GM12878 (cell line): ENCODE measurements at regions not wholly inside any gene's neighbourhood (a gene's known extent, or its start where the extent isn't known, plus 50 kb on each side); places are given as distances from the start of the nearest gene placed in this dataset.
"Not testable (repeated sequence)": the region's sequence is repeated elsewhere in the genome, so short reads cannot be mapped to it uniquely, and the experiment has no call there.

Experiments used
- ATAC-seq: fragments of 200-7000 bp; cut with Tn5 transposase; 3 replicates; pipeline ENCODE4 v1.9.1; 2020; ENCODE audit warnings: mild to moderate bottlenecking, moderate library complexity
- BruUV-seq: library from RNA; stranded (reverse); fragments of 400-500 nt; replicated peaks from 2 replicates; lab custom pipeline; 2021; lab: Mats Ljungman, UMichigan
- CTCF ChIA-PET: fragments of 300-600 bp; sonication (Branson Sonifier 250); formaldehyde crosslinking; extraction: SDS; loops from one replicate; lab custom pipeline; 2021; ENCODE audit warnings: inconsistent platforms; lab: Yijun Ruan, JAX
- POLR2A ChIA-PET: fragments of 350-600 bp; formaldehyde crosslinking; extraction: SDS; loops from one replicate; lab custom pipeline; 2021; ENCODE audit warnings: inconsistent platforms; lab: Charles Lee
- RAD21 ChIA-PET: fragments of 300-600 bp; sonication (Branson Sonifier 250); formaldehyde crosslinking; loops from one replicate; lab custom pipeline; 2023; ENCODE audit warnings: antibody characterized with exemption; ENCODE audit not compliant: unreplicated experiment; lab: Charles Lee
- SMC1A ChIA-PET: fragments of 300-600 bp; sonication (Branson Sonifier 250); formaldehyde crosslinking; loops from one replicate; lab custom pipeline; 2023; ENCODE audit not compliant: unreplicated experiment, uncharacterized antibody; lab: Charles Lee
- DNase-seq: peaks from one replicate; pipeline ENCODE4 v3.0.0-alpha.2; 2011; ENCODE audit warnings: low read depth, low spot score
- FAIRE-seq: peaks from 3 replicates; lab custom pipeline; 2011; peaks lifted over from hg19 to GRCh38; lab: Jason Lieb, UNC
- H2AFZ ChIP-seq: 2 replicates; pipeline ENCODE4 v1.6.0; 2011; ENCODE audit warnings: low read depth, low read length, control low read depth; ENCODE audit not compliant: control insufficient read depth
- H3K27ac ChIP-seq: 2 replicates; pipeline ENCODE4 v1.5.1; 2011; ENCODE audit warnings: control low read depth; ENCODE audit not compliant: control insufficient read depth, insufficient read depth
- H3K27me3 ChIP-seq, 2 experiments: replicated peaks in 1 of 2; 2 replicates each; pipeline versions ENCODE4 v1.6.0 to v1.6.1; 2011; ENCODE audit warnings: low read length in 1 of 2; ENCODE audit not compliant: control insufficient read depth in 2 of 2, insufficient read depth in 2 of 2
- H3K36me3 ChIP-seq, 2 experiments: 2 replicates each; pipeline ENCODE4 v1.5.1; 2011; ENCODE audit warnings: low read length in 1 of 2; ENCODE audit not compliant: control insufficient read depth in 2 of 2, insufficient read depth in 2 of 2
- H3K4me1 ChIP-seq: 2 replicates; pipeline ENCODE4 v1.6.1; 2011; ENCODE audit warnings: mild to moderate bottlenecking, low read length, moderate library complexity, mixed read lengths; ENCODE audit not compliant: control insufficient read depth, insufficient read depth
- H3K4me2 ChIP-seq: 2 replicates; pipeline ENCODE4 v1.6.0; 2011; ENCODE audit warnings: control low read depth; ENCODE audit not compliant: control insufficient read depth, insufficient read depth
- H3K4me3 ChIP-seq: fragments of 200-600 bp; sonication (generic); 2 replicates; pipeline ENCODE4 v1.5.1; 2016
- H3K79me2 ChIP-seq: 2 replicates; pipeline ENCODE4 v1.6.0; 2011; ENCODE audit warnings: low read length; ENCODE audit not compliant: control insufficient read depth, insufficient read depth
- H3K9ac ChIP-seq: 2 replicates; pipeline ENCODE4 v1.8.0; 2011; ENCODE audit warnings: low read length, control low read depth, mixed read lengths; ENCODE audit not compliant: control insufficient read depth, insufficient read depth
- H3K9me3 ChIP-seq: replicated peaks from 3 replicates; pipeline ENCODE4 v1.5.1; 2011; ENCODE audit warnings: mild to moderate bottlenecking, low read length; ENCODE audit not compliant: control insufficient read depth, insufficient read depth
- H4K20me1 ChIP-seq: 2 replicates; pipeline ENCODE4 v1.6.0; 2011; ENCODE audit not compliant: control insufficient read depth, insufficient read depth
- CHD4 ChIP-seq: fragments of 200-600 bp; sonication (generic); IDR thresholded peaks from 2 replicates; pipeline ENCODE4 v1.6.1; 2016; ENCODE audit warnings: mild to moderate bottlenecking
- EED ChIP-seq: sonication (generic); IDR thresholded peaks from 2 replicates; pipeline ENCODE4 v1.6.1; 2016; ENCODE audit warnings: antibody characterized with exemption, low read depth
- MTA3 ChIP-seq: IDR thresholded peaks from 2 replicates; pipeline ENCODE4 v1.6.1; 2012; ENCODE audit warnings: low read length, inconsistent platforms, borderline replicate concordance
- NR2C2 ChIP-seq: IDR thresholded peaks from 2 replicates; pipeline ENCODE4 v1.6.1; 2011; ENCODE audit warnings: borderline replicate concordance, low read depth; ENCODE audit not compliant: control insufficient read depth, insufficient read length
- PAX5 ChIP-seq: IDR thresholded peaks from 2 replicates; pipeline ENCODE4 v1.6.1; 2011; ENCODE audit warnings: low read depth, low read length, borderline replicate concordance
- WGBS: methylation state at CpG from one replicate; pipeline ENCODE4 v1.1.6; 2016; ENCODE audit warnings: low lambda C conversion rate; ENCODE audit not compliant: insufficient replicate concordance, insufficient coverage; ENCODE audit errors: missing lambda C conversion rate; 5-methylcytosine and 5-hydroxymethylcytosine counted together
- in situ Hi-C: fragments of 300-500 bp; cut with MboI; formaldehyde crosslinking; loops from 9 replicates; pipeline ENCODE4 v1.14.3; 2018; ENCODE audit warnings: mixed read lengths
- intact Hi-C: fragments of 100-400 bp; cut with micrococcal nuclease; formaldehyde crosslinking; loops from one replicate; pipeline ENCODE4 v1.14.2; 2022; ENCODE audit not compliant: unreplicated experiment
- TF ChIP-seq, protein P1 (sequence below), 3 experiments: IDR thresholded peaks in 2 of 3; conservative IDR thresholded peaks in 1 of 3; 2 replicates each; pipeline ENCODE4 v1.5.1; 2011; ENCODE audit warnings: low read depth in 3 of 3, low read length in 3 of 3, mild to moderate bottlenecking in 3 of 3, control low read depth in 2 of 3, moderate library complexity in 2 of 3, inconsistent platforms in 1 of 3, mixed read lengths in 1 of 3; ENCODE audit not compliant: control insufficient read depth in 2 of 3, insufficient read depth in 1 of 3; ENCODE audit errors: extremely low read depth in 1 of 3
- TF ChIP-seq, protein P2 (sequence below): fragments of 450-650 bp; IDR thresholded peaks from 2 replicates; pipeline ENCODE4 v1.6.1; 2016; ENCODE audit warnings: mild to moderate bottlenecking, moderate library complexity, borderline replicate concordance
- TF ChIP-seq, protein P3 (sequence below): fragments of 450-650 bp; IDR thresholded peaks from 2 replicates; pipeline ENCODE4 v1.6.1; 2018; ENCODE audit warnings: mild to moderate bottlenecking, low read depth, moderate library complexity; ENCODE audit not compliant: partially characterized antibody

DNA sequence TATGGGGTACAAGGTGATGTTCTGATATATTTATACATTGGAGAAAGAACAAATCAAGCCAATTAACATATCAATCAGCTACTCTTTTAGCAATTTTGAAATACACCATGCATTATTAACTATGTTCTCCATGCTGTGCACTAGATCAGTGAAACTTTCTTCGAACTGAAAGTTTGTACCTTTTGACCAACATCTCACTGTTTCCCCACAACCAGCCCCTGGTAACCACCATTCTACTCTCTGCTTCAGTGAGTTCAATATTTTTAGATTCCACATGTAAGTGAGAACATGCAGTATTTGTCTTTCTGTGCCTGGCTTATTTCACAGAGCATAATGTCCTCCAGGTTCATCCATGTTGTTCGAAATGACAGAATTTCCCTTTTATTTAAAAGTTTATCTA lies 246.1 kb upstream of the VCX start:
- no peaks in the 10 kb centered on the region for H3K27me3 ChIP-seq
- intact Hi-C loops (no loop called here), in situ Hi-C loops (no loop called here)
- H3K9ac ChIP-seq = no peak overlapping the region
- DNase-seq = no peak
- H3K27ac ChIP-seq = no peak overlapping the region
- no peak overlapping the region for H3K4me2 ChIP-seq
- no peaks in the 10 kb centered on the region for H3K36me3 ChIP-seq
- 7% methylated on average over 2 of the region's 2 CpGs for WGBS
- no peak for FAIRE-seq
- H3K4me3 ChIP-seq = no peak overlapping the region
- H3K9me3 ChIP-seq = no peaks in the 10 kb centered on the region; the same call in 2 of the 3 replicates
- POLR2A ChIA-PET = no interaction called here
- no peak; the same call in 2 of the 3 replicates for ATAC-seq
- TF ChIP-seq, protein P1, sequence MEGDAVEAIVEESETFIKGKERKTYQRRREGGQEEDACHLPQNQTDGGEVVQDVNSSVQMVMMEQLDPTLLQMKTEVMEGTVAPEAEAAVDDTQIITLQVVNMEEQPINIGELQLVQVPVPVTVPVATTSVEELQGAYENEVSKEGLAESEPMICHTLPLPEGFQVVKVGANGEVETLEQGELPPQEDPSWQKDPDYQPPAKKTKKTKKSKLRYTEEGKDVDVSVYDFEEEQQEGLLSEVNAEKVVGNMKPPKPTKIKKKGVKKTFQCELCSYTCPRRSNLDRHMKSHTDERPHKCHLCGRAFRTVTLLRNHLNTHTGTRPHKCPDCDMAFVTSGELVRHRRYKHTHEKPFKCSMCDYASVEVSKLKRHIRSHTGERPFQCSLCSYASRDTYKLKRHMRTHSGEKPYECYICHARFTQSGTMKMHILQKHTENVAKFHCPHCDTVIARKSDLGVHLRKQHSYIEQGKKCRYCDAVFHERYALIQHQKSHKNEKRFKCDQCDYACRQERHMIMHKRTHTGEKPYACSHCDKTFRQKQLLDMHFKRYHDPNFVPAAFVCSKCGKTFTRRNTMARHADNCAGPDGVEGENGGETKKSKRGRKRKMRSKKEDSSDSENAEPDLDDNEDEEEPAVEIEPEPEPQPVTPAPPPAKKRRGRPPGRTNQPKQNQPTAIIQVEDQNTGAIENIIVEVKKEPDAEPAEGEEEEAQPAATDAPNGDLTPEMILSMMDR (IDR thresholded peaks at IDR 0.05 in 2 of 3, conservative IDR thresholded peaks at IDR 0.05 in 1 of 3; ENCODE audit: control insufficient read depth in 2 of 3, extremely low read depth in 1 of 3, insufficient read depth in 1 of 3, low read depth in 3 of 3, low read length in 3 of 3) = no peak
- TF ChIP-seq EED (no peak), MTA3 (no peak), CHD4 (no peak), NR2C2 (no peak), PAX5 (no peak)
- TF ChIP-seq, protein P2, sequence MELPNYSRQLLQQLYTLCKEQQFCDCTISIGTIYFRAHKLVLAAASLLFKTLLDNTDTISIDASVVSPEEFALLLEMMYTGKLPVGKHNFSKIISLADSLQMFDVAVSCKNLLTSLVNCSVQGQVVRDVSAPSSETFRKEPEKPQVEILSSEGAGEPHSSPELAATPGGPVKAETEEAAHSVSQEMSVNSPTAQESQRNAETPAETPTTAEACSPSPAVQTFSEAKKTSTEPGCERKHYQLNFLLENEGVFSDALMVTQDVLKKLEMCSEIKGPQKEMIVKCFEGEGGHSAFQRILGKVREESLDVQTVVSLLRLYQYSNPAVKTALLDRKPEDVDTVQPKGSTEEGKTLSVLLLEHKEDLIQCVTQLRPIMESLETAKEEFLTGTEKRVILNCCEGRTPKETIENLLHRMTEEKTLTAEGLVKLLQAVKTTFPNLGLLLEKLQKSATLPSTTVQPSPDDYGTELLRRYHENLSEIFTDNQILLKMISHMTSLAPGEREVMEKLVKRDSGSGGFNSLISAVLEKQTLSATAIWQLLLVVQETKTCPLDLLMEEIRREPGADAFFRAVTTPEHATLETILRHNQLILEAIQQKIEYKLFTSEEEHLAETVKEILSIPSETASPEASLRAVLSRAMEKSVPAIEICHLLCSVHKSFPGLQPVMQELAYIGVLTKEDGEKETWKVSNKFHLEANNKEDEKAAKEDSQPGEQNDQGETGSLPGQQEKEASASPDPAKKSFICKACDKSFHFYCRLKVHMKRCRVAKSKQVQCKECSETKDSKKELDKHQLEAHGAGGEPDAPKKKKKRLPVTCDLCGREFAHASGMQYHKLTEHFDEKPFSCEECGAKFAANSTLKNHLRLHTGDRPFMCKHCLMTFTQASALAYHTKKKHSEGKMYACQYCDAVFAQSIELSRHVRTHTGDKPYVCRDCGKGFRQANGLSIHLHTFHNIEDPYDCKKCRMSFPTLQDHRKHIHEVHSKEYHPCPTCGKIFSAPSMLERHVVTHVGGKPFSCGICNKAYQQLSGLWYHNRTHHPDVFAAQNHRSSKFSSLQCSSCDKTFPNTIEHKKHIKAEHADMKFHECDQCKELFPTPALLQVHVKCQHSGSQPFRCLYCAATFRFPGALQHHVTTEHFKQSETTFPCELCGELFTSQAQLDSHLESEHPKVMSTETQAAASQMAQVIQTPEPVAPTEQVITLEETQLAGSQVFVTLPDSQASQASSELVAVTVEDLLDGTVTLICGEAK = no peak
- TF ChIP-seq, protein P3, sequence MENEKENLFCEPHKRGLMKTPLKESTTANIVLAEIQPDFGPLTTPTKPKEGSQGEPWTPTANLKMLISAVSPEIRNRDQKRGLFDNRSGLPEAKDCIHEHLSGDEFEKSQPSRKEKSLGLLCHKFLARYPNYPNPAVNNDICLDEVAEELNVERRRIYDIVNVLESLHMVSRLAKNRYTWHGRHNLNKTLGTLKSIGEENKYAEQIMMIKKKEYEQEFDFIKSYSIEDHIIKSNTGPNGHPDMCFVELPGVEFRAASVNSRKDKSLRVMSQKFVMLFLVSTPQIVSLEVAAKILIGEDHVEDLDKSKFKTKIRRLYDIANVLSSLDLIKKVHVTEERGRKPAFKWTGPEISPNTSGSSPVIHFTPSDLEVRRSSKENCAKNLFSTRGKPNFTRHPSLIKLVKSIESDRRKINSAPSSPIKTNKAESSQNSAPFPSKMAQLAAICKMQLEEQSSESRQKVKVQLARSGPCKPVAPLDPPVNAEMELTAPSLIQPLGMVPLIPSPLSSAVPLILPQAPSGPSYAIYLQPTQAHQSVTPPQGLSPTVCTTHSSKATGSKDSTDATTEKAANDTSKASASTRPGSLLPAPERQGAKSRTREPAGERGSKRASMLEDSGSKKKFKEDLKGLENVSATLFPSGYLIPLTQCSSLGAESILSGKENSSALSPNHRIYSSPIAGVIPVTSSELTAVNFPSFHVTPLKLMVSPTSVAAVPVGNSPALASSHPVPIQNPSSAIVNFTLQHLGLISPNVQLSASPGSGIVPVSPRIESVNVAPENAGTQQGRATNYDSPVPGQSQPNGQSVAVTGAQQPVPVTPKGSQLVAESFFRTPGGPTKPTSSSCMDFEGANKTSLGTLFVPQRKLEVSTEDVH = no peak
- SMC1A ChIA-PET = no interaction called here
- H2AFZ ChIP-seq = no peak overlapping the region
- H3K79me2 ChIP-seq = no peaks in the 10 kb centered on the region
- CTCF ChIA-PET = no interaction called here
- no peaks in the 10 kb centered on the region for H4K20me1 ChIP-seq
- BruUV-seq = no TSS peak
- H3K4me1 ChIP-seq = no peaks in the 10 kb centered on the region
- RAD21 ChIA-PET = no interaction called here

DNA sequence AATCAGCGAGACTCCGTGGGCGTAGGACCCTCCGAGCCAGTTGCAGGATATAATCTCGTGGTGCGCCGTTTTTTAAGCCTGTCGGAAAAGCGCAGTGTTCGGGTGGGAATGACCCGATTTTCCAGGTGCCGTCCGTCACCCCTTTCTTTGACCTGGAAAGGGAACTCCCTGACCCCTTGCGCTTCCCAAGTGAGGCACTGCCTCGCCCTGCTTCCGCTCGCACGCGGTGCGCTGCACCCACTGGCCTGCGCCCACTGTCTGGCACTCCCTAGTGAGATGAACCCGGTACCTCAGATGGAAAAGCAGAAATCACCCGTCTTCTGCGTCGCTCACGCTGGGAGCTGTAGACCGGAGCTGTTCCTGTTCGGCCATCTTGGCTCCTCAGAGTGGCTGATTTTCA lies 249.6 kb upstream of the VCX start:
- H4K20me1 ChIP-seq, H3K4me3 ChIP-seq, H3K36me3 ChIP-seq, H3K27me3 ChIP-seq, H2AFZ ChIP-seq, POLR2A ChIA-PET, H3K79me2 ChIP-seq, H3K4me2 ChIP-seq, DNase-seq, ATAC-seq, FAIRE-seq, BruUV-seq, H3K9ac ChIP-seq, RAD21 ChIA-PET, in situ Hi-C loops, CTCF ChIA-PET, H3K9me3 ChIP-seq, H3K27ac ChIP-seq, SMC1A ChIA-PET, intact Hi-C loops, H3K4me1 ChIP-seq: not testable (repeated sequence)
- 61% methylated on average over 28 of the region's 28 CpGs for WGBS
